ENCODE measurements at regions not wholly inside any gene's neighbourhood (a gene's known extent, or its start where the extent isn't known, plus 50 kb on each side); places are given as distances from the start of the nearest gene placed in this dataset.

DNA sequence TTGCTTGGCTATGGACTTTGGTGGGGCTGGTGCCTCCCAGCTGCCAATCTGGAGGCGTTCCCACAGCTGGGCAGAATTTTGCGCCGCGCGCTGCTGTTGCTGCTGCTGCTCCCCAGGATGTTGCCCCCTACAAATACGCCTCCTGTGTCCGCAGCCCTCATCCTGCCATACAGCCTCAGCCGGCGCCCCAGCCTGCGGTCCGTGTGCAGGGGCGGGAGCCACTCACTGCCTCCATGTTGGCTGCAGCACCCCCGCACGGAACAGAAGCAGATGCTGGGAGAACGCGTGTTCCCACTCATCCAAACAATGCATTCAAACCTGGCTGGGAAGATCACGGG is 197.7 kb upstream of the MCTP2 start:
- TF ChIP-seq, protein P1, sequence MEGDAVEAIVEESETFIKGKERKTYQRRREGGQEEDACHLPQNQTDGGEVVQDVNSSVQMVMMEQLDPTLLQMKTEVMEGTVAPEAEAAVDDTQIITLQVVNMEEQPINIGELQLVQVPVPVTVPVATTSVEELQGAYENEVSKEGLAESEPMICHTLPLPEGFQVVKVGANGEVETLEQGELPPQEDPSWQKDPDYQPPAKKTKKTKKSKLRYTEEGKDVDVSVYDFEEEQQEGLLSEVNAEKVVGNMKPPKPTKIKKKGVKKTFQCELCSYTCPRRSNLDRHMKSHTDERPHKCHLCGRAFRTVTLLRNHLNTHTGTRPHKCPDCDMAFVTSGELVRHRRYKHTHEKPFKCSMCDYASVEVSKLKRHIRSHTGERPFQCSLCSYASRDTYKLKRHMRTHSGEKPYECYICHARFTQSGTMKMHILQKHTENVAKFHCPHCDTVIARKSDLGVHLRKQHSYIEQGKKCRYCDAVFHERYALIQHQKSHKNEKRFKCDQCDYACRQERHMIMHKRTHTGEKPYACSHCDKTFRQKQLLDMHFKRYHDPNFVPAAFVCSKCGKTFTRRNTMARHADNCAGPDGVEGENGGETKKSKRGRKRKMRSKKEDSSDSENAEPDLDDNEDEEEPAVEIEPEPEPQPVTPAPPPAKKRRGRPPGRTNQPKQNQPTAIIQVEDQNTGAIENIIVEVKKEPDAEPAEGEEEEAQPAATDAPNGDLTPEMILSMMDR (IDR thresholded peaks at IDR 0.05), result no peak
- TF ChIP-seq POLR2A (IDR thresholded peaks at IDR 0.05), result no peak
